GM06990 (cell line): ENCODE measurements at regions not wholly inside any gene's neighbourhood (a gene's known extent, or its start where the extent isn't known, plus 50 kb on each side); places are given as distances from the start of the nearest gene placed in this dataset.

Experiments
- DNase-seq: peaks from one replicate; pipeline ENCODE4 v3.0.0-alpha.2; 2011; ENCODE audit not compliant: insufficient read length; ENCODE audit errors: extremely low read depth
- H3K27me3 ChIP-seq: replicated peaks from 2 replicates; pipeline ENCODE4 v1.6.0; 2011; ENCODE audit warnings: low read length; ENCODE audit not compliant: control insufficient read depth, insufficient read depth
- H3K36me3 ChIP-seq: 2 replicates; pipeline ENCODE4 v1.5.1; 2011; ENCODE audit warnings: low read length; ENCODE audit not compliant: control insufficient read depth, insufficient read depth
- H3K4me3 ChIP-seq: replicated peaks from 2 replicates; pipeline ENCODE4 v1.5.1; 2011; ENCODE audit warnings: low read depth, mild to moderate bottlenecking, control low read depth, low read length
- TF ChIP-seq, protein P1 (sequence below): IDR thresholded peaks from 2 replicates; pipeline ENCODE4 v1.5.1; 2011; ENCODE audit warnings: low read length, control low read depth, mild to moderate bottlenecking, inconsistent platforms; ENCODE audit not compliant: insufficient read depth, poor library complexity, severe bottlenecking

GRCh38 chr6:56863366-56863765 lies 91.5 kb upstream of the BEND6 start:
- no peak for DNase-seq
- Histone ChIP-seq H3K4me3 (no peak overlapping the region), H3K36me3 (no peaks in the 10 kb centered on the region), H3K27me3 (no peaks in the 10 kb centered on the region)
- TF ChIP-seq, protein P1, sequence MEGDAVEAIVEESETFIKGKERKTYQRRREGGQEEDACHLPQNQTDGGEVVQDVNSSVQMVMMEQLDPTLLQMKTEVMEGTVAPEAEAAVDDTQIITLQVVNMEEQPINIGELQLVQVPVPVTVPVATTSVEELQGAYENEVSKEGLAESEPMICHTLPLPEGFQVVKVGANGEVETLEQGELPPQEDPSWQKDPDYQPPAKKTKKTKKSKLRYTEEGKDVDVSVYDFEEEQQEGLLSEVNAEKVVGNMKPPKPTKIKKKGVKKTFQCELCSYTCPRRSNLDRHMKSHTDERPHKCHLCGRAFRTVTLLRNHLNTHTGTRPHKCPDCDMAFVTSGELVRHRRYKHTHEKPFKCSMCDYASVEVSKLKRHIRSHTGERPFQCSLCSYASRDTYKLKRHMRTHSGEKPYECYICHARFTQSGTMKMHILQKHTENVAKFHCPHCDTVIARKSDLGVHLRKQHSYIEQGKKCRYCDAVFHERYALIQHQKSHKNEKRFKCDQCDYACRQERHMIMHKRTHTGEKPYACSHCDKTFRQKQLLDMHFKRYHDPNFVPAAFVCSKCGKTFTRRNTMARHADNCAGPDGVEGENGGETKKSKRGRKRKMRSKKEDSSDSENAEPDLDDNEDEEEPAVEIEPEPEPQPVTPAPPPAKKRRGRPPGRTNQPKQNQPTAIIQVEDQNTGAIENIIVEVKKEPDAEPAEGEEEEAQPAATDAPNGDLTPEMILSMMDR = no peak

- DNase-seq = no peak
- TF ChIP-seq, protein P1 = no peak
- Histone ChIP-seq H3K36me3 (no peaks in the 10 kb centered on the region), H3K4me3 (no peak overlapping the region), H3K27me3 (no peaks in the 10 kb centered on the region)
These were observed 92.3 kb upstream of the BEND6 start for GRCh38 chr6:56862415-56863175.

DNA sequence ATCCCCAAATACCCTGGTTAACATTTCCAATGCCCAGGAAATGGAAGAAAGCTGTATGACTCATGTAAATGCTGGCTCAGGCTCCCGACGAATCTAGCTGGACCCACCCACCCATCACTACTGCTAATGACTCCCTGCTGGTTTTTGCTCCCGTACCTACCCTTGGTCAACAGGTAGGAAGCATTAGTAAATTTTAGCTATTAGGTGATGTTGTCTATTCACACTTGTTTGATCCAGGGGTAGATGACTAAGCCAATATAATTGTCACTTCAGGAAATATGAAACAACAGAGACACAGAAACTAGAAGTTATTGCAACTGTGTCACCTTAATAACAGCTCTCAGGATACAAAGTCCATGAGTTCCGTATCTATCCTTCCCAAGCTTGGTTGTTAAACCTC lies 94.4 kb upstream of the BEND6 start:
- Histone ChIP-seq H3K27me3 (no peaks in the 10 kb centered on the region), H3K4me3 (no peak overlapping the region), H3K36me3 (no peaks in the 10 kb centered on the region)
- TF ChIP-seq, protein P1 = no peak
- DNase-seq = no peak

GRCh38 chr6:56856036-56856580 lies 98.8 kb upstream of the BEND6 start:
- TF ChIP-seq, protein P1 = no peak
- Histone ChIP-seq H3K4me3 (no peak overlapping the region), H3K27me3 (no peaks in the 10 kb centered on the region), H3K36me3 (no peaks in the 10 kb centered on the region)
- DNase-seq = no peak

GRCh38 chr6:56854086-56854485 lies 100.8 kb upstream of the BEND6 start:
- DNase-seq = no peak
- TF ChIP-seq, protein P1 = no peak

More at GRCh38 chr6:56854086-56854485, 100.8 kb upstream of the BEND6 start:
- Histone ChIP-seq H3K27me3 (no peaks in the 10 kb centered on the region), H3K36me3 (no peaks in the 10 kb centered on the region), H3K4me3 (no peak overlapping the region)
